HG02970 (cell line): ENCODE measurements at regions not wholly inside any gene's neighbourhood (a gene's known extent, or its start where the extent isn't known, plus 50 kb on each side); places are given as distances from the start of the nearest gene placed in this dataset.
"Not testable (repeated sequence)": the region's sequence is repeated elsewhere in the genome, so short reads cannot be mapped to it uniquely, and the experiment has no call there.

Source experiments
- ATAC-seq: cut with Tn5 transposase; IDR thresholded peaks from one replicate; pipeline ENCODE4 v1.9.1; 2021; ENCODE audit warnings: mild to moderate bottlenecking, moderate library complexity, moderate number of reproducible peaks; ENCODE audit not compliant: unreplicated experiment, low FRiP score

DNA sequence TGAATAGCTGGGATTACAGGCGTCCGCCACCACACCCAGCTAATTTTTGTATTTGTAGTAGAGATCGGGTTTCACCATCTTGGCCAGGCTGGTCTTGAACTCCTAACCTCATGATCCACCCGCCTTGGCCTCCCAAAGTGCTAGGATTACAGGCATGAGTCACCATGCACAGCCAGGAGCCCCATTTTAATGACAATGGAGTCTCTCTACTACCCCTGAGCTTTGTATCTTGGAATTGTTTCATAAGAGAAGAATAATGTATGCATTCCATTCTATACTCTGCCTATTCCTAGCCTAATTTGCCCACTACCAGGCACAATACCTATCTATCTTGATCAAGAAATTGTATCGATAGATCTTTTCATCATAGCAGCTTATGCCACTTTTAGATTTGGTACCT lies 574.1 kb downstream of the HTR1A start:
- not testable (repeated sequence) for ATAC-seq

DNA sequence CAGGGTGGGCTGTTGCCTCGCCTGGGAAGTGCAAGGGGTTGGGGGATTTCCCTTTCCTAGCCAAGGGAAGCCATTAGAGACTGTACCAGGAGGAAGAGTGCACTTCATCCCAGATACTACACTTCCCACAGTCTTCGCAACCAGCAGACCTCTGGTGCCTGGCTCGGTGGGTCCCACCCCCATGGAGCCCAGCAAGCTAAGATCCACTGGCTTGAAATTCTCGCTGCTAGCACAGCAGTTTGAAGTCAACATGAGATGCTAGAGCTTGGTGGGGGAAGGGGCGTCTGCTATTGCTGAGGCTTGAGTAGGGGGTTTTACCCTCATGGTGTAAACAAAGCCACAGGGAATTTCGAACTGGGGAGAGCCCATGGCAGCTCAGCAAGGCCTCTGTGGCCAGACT lies 586.4 kb downstream of the HTR1A start:
- ATAC-seq: no peak

DNA sequence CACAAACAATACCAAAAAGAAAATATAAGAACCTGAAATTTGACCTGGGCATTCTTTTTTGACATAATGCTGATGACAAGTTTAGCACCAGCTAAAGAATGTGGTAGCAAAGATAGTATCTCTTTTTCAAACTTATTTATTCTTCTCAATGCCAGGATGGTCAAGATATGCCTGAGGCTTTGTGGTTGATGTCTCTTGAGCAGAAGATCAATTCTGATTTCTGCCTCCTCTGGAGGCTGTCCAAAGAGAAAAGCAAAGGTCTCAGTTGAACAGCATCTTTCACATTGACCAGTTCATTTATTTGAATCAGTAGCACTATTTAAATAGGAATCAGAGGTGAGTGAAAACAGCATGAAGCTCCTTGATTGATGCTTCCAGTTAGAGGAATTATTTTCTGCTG lies 588.2 kb downstream of the HTR1A start:
- no peak for ATAC-seq

DNA sequence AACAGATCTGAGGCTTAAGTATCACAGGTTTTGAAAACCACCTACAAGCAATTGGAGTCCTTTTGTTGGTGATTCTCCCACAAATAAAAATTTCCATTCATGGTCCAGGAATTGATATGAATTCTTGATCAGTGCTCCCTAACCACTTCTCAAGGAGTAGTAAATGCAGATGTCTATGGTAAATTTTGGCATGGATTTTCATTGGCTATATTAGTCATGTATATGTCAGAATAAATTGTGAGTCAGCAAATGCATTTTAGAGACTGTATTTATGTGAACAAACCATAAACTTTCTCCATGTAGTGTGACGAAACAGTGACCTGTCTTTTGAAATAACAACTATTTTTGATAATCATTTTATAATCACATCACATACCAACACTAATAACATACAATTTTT lies 611.1 kb downstream of the HTR1A start:
- no peak for ATAC-seq

DNA sequence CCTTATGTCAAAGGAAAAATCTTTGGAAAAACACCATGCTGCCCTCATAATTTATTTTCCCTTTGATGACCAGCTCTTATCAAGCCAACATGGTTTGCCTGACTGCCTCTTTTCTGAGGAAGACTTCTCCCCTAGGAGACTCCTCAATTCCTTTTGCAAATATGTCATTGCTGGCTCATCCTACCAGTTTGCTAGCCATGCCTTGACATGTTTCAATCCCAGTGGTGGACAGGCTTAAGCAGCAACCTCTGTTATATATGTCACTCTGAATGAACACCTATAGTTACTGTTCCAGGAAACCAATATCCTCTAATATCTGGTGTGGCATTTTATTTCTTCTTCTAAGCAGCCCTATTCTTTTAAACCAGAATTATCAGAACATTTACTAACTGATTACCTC lies 615.8 kb downstream of the HTR1A start:
- ATAC-seq: no peak

DNA sequence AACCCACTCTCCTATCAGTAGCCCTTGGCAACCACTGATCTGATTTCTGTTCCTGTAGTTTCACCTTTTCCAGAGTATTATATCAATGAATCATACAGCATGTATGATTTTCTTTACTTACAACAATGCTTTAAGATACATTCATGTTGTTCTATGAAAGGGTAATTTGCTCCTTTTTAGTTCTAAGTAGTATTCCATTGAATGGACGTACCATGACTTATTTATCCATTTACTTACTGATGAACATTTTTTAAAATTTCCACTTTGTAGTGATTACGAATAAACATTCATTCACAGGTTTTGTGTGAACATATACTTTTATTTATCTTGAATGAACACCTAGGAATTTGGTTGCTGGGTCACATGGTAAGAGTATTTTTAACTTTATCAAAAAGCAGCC lies 620.8 kb downstream of the HTR1A start:
- no peak for ATAC-seq

DNA sequence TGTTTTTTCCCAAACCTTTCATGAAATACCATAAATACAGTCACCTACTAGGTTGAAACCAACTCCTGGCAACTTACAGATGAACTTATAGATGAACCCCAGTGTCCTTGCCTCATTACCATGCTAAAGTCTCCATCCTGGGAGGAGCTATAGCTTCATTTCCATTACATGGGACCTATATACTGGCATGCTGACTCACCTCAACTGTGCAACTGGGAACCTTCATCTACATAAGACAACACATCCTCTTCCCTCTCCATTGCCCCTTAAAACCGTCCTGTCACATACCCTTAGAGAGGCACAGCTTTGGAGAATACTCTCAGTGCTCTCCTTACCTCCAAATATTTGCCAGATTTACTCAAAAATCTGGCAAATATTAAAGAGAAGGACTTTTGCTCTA lies 638.3 kb downstream of the HTR1A start:
- ATAC-seq: no peak

DNA sequence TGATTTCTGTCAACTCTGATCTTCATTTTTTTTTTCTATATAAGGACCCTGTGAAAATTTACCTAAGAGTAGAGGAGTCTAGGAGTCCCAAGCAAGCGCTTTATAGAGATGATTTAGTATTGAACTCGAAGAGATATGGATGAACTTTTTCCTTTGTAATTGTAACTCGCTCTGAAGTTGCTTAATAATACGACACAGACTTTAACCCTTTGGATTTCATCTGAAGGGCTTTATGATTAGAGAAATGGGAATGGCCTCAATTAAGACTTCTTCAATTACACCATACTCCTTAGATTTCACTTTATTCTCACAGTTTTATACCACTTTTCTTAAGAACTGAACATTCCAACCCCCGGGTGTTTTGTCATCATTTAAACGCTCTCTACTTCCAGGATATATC lies 647.7 kb downstream of the HTR1A start:
- no peak for ATAC-seq

DNA sequence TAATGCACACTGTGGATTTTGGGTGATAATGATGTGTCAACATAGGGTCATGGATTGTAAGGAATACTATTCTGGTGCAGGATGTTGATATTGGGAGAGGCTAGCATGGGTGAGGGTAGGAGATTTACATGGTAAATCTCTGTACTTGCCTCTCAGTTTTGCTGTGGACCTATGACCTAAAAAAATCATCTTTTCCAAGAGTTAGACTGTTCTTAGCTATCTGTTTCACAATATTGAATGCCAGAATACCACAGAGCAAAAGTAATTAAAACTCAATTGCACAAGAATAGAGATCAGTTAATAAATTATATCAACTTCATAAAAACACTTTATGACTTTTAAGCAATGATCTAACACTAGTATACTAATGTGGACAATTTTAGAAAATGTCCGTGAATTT lies 651.6 kb downstream of the HTR1A start:
- ATAC-seq: no peak

DNA sequence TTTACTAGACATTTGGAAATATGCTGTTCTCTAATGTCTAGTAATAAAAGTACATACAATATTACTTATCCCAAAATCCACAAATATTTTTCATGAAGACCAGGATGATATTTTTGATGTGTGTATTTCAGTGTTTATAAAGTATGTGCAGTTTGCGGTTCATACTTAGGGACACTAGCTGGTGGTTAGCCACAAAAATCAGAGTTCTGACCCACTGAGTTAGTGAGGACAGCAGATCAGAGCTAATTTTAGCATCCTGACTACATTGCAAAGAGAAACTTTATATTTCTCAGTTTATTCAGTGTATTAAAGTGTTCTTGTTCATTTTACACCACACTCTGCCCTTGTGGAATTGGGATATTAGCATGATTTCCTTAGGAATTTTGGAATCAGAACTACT lies 655.3 kb downstream of the HTR1A start:
- no peak for ATAC-seq

DNA sequence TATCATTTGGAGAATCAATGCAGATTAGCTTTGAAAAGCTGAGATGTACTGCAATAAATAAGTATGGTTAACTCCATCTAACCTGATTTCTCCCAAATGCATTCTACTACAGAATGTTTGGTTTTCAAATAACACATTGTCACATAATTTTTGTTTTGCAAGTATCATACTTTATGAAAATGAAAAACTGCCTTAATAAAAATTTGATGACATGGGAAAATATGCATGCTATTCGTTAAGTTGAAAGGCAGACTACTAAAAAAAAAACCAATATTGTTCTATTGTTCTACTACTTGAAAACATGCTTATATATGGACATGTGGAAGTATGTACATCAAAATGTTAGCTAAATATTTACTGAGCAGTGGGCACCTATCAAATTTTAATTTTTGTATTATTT lies 668.9 kb downstream of the HTR1A start:
- ATAC-seq: no peak

DNA sequence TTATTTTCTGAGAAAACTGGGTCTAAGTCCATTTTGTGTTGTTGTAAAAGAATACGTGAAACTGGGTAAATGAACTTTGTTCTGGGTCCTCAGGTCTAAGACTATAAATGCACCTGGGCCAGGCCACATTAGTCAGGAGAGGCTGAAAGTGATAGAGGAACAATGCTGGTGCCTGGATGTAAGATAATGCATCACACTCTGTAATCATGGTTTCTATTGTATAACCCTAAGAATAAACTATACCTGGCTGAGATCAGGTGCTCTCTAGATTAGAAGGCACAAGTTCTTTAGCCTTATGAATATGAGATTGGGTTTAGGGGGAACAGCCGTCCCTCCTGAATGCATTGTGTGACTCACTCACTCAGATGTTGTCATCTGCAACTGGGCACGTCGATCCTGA lies 675.5 kb downstream of the HTR1A start:
- ATAC-seq: no peak

DNA sequence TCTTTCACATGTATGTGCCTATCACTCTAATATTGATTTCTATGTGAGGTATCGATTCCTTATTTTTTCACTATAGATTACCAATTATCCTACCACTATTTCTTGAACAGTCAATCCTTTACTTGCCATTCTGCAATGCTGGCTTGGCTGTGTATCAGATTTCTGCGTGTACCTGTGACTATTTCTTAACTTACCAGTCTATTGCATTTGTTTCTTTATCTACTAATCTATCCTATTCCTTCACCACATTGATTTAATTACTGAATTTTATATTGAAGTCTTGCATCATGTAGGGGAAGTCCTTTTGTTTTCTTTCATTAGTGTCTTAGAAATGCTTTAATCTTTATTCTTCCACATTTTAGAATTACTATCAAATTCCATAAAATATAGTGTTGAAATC lies 684.8 kb downstream of the LRRC70 start:
- no peak for ATAC-seq

DNA sequence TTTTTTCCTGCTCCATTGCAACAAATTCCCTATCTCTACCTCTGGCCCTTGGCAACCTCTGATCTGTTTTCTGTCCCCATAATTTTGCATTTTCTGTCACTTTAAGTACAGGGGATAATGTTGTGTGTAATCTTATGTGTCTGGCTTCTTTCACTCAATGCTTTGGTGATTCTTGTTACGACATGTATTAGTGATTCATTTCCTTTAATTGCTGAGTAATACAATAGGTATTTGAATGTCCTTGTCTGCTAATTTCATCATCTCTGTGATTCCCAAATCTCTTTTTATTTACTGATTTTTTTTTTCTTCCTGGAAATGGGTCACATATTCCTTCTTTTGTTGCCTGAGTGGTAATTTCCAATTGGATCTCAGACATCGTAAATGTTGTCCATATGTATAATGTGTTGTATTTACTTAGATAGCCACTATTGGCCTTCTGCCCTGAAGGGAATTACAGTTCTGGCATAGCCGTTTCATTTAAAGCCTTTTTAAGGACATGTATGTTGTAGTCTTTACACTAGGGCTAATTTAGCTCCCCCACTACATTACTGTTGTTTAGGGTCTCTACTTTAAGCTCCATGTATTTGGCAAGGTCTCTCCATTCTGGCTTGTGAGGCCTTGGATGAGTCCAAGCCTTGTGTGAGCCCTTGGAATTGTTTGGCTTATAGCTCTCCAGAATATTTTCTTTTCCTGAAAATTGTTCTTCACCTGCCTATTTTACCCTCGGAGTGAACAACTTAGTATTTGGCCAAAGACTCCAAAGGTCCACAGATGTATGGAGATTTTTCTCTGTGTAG lies 683.8 kb downstream of the LRRC70 start:
- ATAC-seq: no peak

DNA sequence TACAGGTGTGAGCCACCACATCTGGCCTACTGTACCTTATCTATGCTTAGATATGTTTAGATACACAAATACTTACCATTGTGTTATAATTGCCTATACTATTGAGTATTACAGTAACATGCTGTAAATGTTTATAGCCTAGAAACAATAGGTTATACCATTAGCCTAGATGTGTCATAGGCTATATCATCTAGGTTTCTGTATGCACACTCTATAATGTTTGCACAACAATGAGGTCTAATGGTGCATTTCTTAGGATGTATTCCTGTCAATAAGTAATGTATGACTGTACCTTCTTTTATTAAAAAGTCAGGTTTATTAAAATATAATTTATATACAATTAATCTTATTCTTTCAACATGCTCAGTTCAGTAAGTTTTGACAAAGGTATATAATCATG lies 683.1 kb downstream of the LRRC70 start:
- ATAC-seq: no peak

DNA sequence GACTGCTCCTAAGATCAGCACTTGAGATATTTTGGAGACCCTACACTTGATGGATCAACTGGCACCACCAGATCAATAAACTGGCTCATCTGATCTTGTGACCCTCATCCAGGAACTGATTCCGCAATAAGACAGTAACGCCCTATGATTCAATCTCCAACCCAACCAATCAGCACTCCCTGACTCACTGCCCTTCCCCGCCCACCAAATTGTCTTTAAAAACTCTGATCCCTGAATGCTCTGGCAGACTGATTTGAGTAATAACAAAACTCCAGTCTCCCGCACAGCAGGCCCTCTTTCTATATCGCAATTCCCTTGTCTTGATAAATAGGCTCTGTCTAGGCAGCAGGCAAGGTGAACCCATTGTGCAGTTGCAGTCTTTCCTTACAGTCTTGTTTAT lies 677.0 kb downstream of the LRRC70 start:
- ATAC-seq: no peak

DNA sequence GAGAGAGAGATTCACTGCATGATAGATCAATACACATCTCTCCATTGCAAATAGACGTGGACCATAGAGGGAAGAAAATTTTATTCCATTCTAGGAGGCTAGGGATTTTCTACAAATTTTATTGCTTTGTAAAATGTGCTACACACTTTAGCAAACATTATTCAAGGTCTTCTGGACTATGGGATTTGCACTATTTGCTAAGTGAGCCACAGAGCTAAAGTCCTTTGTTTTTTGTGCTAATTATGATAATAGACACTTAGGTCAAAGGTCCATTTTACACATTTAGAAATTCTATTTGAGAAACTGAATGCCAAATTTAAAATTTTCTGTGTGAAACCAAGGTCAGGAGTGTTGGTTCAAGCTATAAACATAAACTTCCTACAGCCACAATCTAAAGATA lies 672.3 kb downstream of the LRRC70 start:
- no peak for ATAC-seq

DNA sequence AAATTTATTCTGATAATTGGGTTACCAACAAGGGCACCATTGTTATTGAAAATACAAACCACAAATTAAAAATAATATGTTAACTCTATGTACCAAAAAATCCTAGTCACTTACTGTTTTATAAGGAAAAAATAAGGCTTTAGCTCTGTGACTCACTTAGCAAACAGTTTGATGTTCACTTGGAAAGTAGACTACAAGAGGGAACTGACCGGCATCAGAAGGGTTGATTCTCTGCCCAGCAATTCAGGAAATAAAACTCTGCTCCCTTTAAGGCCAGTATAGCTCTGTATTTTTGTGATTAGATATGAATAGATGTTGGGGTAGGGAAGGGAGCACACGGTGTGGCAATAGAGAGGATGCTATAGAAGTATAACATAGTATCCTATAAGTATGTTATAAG lies 671.3 kb downstream of the LRRC70 start:
- no peak for ATAC-seq

DNA sequence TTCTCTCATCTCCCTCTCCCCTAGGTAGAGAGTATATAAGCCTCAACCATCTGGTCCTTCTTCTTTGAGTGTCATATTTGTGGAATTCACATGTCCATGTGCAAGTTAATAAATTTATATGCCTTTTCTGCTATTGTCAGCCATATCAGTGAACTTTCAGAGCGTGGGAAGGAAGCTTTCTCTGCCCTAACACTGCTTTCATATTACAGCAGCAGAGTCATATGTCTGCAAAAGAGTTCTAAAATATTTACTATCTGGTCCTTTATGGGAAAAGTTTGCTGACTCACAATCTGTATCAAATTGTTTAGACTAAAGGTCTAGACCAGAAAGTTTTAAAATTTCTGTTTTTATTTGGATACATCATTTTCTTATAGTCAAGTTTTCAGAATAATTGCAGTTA lies 669.0 kb downstream of the LRRC70 start:
- no peak for ATAC-seq

DNA sequence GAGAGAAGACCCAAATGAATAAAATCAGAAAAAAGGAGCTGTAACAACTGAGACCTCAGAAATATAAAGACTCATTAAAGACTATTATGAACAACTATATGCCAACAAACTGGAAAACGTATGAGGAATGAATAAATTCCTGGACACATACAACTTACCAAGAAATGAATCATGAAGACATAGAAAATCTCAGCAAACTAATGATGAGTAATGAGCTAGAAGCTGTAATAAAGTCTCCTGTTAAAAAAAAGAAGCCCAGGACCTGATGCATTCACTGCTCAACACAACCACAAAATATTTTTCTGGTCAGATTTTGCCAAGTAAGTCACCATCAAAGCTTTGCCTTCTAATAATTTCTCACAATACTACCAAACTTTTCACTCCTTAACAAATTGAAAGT lies 666.7 kb downstream of the LRRC70 start:
- no peak for ATAC-seq

DNA sequence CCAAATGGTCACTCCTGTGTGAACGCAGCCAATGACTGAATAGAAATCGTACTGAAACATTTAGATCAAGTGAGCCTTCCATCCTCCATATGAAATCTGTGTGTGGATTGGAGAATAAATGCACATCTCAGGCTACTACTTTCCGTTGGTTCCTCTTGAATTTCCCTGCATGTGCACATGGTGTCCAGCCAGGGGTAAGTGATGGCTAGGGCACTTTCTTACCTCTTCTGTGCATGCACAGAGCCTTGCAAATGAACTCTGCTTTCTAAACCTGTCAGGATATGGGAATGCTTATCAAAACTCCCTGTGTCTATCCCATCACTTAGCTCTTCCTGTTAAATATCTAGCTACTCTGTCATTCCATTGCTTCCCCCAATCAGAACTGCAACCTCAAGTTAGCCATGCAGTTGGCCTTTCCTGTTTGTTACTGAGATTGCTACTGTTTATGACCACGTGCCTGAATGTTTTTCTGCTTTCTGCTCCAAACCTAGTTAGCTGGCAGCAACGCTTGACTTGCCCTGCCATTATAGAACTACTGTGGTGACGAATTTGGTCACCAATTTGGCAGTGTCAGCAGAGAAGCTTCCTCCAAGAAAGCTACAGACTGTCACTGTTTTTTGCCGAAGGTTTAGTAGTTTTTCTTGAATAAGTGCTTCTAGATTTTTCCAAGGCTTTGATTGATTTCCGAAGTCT lies 661.6 kb downstream of the LRRC70 start:
- no peak for ATAC-seq

DNA sequence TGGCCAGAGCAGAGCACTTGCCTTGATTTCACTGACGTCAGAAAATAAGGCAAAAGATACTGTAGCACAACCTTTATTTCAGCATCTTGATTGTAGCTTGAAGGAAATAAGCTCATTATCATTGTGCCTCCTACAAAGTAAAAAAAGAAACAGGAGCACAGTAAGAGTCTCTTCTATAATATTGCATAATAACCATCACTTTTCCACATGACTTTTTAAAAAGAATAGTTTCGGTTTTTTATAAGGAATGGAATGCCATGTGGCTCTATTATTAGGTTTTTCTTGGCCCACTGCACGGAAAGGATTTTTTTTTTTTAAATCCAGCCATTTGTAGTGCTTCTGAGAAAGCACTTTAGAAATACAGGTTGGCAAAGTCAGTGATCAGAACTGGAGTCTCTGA lies 655.3 kb downstream of the LRRC70 start:
- ATAC-seq: no peak
